ENCODE measurements at regions not wholly inside any gene's neighbourhood (a gene's known extent, or its start where the extent isn't known, plus 50 kb on each side); places are given as distances from the start of the nearest gene placed in this dataset.
"Not testable (repeated sequence)": the region's sequence is repeated elsewhere in the genome, so short reads cannot be mapped to it uniquely, and the experiment has no call there.

- TF ChIP-seq CTCF (IDR thresholded peaks at IDR 0.05); REST (IDR thresholded peaks at IDR 0.05; ENCODE audit: insufficient read depth in 1 of 2, low read depth in 2 of 2, low read length in 1 of 2); POLR2AphosphoS5 (IDR thresholded peaks at IDR 0.05; ENCODE audit: low read depth, low read length): not testable (repeated sequence)
These were observed 328.3 kb upstream of the DPP6 start for GRCh38 chr7:153723892-153724291.
